Neural crest cell (in vitro differentiated cells): ENCODE measurements at regions not wholly inside any gene's neighbourhood (a gene's known extent, or its start where the extent isn't known, plus 50 kb on each side); places are given as distances from the start of the nearest gene placed in this dataset.
A peak's percentile ranks its signal among the peaks of the same experiment; 100 is the strongest.
"Not testable (repeated sequence)": the region's sequence is repeated elsewhere in the genome, so short reads cannot be mapped to it uniquely, and the experiment has no call there.

Experiments
- DNase-seq: peaks from one replicate; pipeline ENCODE4 v3.0.0; 2021; ENCODE audit warnings: low read depth, mixed read lengths, low spot score
- H3K27ac Mint-ChIP-seq: one replicate; pipeline ENCODE4 v1.8.0; 2021; ENCODE audit warnings: mild to moderate bottlenecking, mixed read lengths; ENCODE audit not compliant: unreplicated experiment
- H3K27me3 Mint-ChIP-seq: 2 replicates; pipeline ENCODE4 v1.8.0; 2021; ENCODE audit warnings: low read depth, mild to moderate bottlenecking, mixed read lengths
- H3K36me3 Mint-ChIP-seq: 2 replicates; pipeline ENCODE4 v1.8.0; 2021; ENCODE audit warnings: low read depth, mild to moderate bottlenecking, mixed read lengths
- H3K4me1 Mint-ChIP-seq: 2 replicates; pipeline ENCODE4 v1.8.0; 2021; ENCODE audit warnings: mixed read lengths
- H3K4me3 Mint-ChIP-seq: one replicate; pipeline ENCODE4 v1.8.0; 2021; ENCODE audit warnings: mild to moderate bottlenecking, mixed read lengths
- H3K9me3 Mint-ChIP-seq: 2 replicates; pipeline ENCODE4 v1.8.0; 2021; ENCODE audit warnings: mixed read lengths
- CTCF ChIP-seq: fragments of 200-600 bp; sonication (generic); conservative IDR thresholded peaks from 2 replicates; pipeline ENCODE4 v1.5.0; 2021; ENCODE audit warnings: antibody characterized with exemption, mild to moderate bottlenecking

DNA sequence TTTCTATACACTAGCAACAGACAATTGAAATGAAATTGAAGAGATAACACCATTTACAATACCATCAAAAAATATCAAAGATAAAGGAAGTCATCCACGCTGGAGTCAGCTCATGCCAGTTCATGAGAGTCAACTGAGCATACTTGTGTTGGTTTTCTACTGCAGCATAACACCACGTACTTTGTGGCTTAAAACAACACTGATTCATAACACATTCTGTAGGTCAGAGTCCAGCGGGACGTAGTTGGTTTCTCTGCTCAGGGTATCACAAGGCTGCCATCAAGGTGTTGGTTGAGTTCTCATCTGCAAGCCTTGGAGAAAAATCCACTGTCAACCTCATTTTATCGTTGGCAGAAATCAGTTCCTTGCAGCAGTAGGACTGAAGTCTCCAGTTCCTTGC, 84.2 kb downstream of the TEX51 start:
- DNase-seq, result no peak
- Mint-ChIP-seq H3K4me3 (no peak overlapping the region), H3K36me3 (no peaks in the 10 kb centered on the region), H3K27me3 (no peaks in the 10 kb centered on the region), H3K4me1 (no peaks in the 10 kb centered on the region), H3K27ac (no peak overlapping the region), H3K9me3 (peaks cover 5% of the 10 kb centered on the region)
- no peak for TF ChIP-seq CTCF

- H3K9me3 Mint-ChIP-seq, result peaks cover 5% of the 10 kb centered on the region
- H3K36me3 Mint-ChIP-seq, result no peaks in the 10 kb centered on the region
- H3K4me3 Mint-ChIP-seq, result no peak overlapping the region
- no peaks in the 10 kb centered on the region for H3K27me3 Mint-ChIP-seq
- peaks cover 8% of the 10 kb centered on the region for H3K4me1 Mint-ChIP-seq
- no peak overlapping the region for H3K27ac Mint-ChIP-seq
- no peak for TF ChIP-seq CTCF
- DNase-seq, result no peak
Observed at GRCh38 chr2:126986631-126987187, 88.0 kb downstream of the TEX51 start.

- Mint-ChIP-seq H3K9me3 (peaks cover 5% of the 10 kb centered on the region), H3K27me3 (no peaks in the 10 kb centered on the region), H3K4me3 (no peak overlapping the region), H3K4me1 (peaks cover 8% of the 10 kb centered on the region), H3K27ac (no peak overlapping the region), H3K36me3 (no peaks in the 10 kb centered on the region)
- no peak for TF ChIP-seq CTCF
- DNase-seq, result no peak
Observed at GRCh38 chr2:126988482-126988881, 89.8 kb downstream of the TEX51 start.

- not testable (repeated sequence) for H3K9me3 Mint-ChIP-seq, H3K27me3 Mint-ChIP-seq, H3K27ac Mint-ChIP-seq, H3K36me3 Mint-ChIP-seq, H3K4me1 Mint-ChIP-seq, H3K4me3 Mint-ChIP-seq, DNase-seq
Observed at GRCh38 chr2:126989064-126989463, 90.4 kb downstream of the TEX51 start.

DNA sequence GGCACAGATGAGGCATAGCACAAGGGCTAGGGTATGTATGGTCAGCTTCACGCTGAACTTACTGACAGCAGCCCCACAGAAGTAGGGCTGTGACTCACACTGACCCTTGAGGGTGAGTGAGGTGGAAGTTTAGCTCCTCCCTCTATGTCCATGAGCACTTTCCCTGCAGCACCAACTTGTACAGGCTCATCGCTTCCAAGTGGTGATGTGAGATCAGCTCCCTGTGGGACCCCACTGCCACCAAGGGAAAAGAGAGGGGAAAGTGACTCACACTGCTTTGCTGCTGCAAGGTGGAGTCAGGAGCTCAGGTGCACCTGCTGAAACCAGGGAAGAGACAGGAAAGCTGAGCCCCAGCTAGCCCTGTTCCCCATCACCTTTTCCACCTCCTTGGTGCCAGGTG, 91.5 kb downstream of the TEX51 start:
- peaks cover 5% of the 10 kb centered on the region for H3K9me3 Mint-ChIP-seq
- H3K4me1 Mint-ChIP-seq, result peaks cover 8% of the 10 kb centered on the region
- H3K27ac Mint-ChIP-seq, result no peak overlapping the region
- no peak for TF ChIP-seq CTCF
- DNase-seq, result no peak
- H3K36me3 Mint-ChIP-seq, result no peaks in the 10 kb centered on the region
- H3K4me3 Mint-ChIP-seq, result no peak overlapping the region
- H3K27me3 Mint-ChIP-seq, result no peaks in the 10 kb centered on the region

- no peaks in the 10 kb centered on the region for H3K36me3 Mint-ChIP-seq
- H3K4me3 Mint-ChIP-seq, result no peak overlapping the region
- peak overlapping the region; percentile 86 for H3K27ac Mint-ChIP-seq
- no peak for TF ChIP-seq CTCF
- peaks cover 8% of the 10 kb centered on the region for H3K4me1 Mint-ChIP-seq
- DNase-seq, result no peak
- no peaks in the 10 kb centered on the region for H3K27me3 Mint-ChIP-seq
- H3K9me3 Mint-ChIP-seq, result peaks cover under 1% of the 10 kb centered on the region
Observed at GRCh38 chr2:126990605-126991532, 92.2 kb downstream of the TEX51 start.
